Fibroblast of villous mesenchyme (primary cell): ENCODE measurements at regions not wholly inside any gene's neighbourhood (a gene's known extent, or its start where the extent isn't known, plus 50 kb on each side); places are given as distances from the start of the nearest gene placed in this dataset.

Experiments used
- DNase-seq: peaks from one replicate; pipeline ENCODE4 v3.0.0-alpha.2; 2010; ENCODE audit warnings: low read depth
- H3K4me3 ChIP-seq: 2 replicates; pipeline ENCODE4 v1.5.1; 2011; ENCODE audit warnings: low read depth, mild to moderate bottlenecking, low read length
- TF ChIP-seq, protein P1 (sequence below): IDR thresholded peaks from 2 replicates; pipeline ENCODE4 v1.5.1; 2012; ENCODE audit warnings: low read depth, mild to moderate bottlenecking, low read length; ENCODE audit not compliant: insufficient read depth

DNA sequence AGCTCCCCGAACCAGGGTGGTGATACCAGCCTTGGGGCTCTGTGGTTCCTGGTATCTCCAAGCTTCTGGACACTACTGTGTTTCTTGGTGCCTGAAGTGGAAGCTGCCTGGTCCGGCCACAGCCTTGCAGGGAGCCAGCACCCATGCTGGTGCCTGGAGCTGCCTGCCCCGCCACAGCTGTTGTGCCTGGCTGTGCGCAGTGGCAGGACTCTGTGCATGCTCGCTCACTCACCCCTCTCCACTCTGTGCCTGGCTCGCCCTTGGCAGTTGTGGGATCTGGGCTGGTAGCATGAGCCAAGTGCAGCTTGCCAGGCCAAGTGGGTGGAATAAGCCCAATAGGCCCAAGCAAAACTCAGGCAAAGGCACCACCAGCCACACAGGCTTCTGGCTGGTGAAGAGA, 1225.3 kb downstream of the SLITRK5 start:
- DNase-seq, result no peak
- H3K4me3 ChIP-seq, result no peak overlapping the region
- TF ChIP-seq, protein P1, sequence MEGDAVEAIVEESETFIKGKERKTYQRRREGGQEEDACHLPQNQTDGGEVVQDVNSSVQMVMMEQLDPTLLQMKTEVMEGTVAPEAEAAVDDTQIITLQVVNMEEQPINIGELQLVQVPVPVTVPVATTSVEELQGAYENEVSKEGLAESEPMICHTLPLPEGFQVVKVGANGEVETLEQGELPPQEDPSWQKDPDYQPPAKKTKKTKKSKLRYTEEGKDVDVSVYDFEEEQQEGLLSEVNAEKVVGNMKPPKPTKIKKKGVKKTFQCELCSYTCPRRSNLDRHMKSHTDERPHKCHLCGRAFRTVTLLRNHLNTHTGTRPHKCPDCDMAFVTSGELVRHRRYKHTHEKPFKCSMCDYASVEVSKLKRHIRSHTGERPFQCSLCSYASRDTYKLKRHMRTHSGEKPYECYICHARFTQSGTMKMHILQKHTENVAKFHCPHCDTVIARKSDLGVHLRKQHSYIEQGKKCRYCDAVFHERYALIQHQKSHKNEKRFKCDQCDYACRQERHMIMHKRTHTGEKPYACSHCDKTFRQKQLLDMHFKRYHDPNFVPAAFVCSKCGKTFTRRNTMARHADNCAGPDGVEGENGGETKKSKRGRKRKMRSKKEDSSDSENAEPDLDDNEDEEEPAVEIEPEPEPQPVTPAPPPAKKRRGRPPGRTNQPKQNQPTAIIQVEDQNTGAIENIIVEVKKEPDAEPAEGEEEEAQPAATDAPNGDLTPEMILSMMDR, result no peak

DNA sequence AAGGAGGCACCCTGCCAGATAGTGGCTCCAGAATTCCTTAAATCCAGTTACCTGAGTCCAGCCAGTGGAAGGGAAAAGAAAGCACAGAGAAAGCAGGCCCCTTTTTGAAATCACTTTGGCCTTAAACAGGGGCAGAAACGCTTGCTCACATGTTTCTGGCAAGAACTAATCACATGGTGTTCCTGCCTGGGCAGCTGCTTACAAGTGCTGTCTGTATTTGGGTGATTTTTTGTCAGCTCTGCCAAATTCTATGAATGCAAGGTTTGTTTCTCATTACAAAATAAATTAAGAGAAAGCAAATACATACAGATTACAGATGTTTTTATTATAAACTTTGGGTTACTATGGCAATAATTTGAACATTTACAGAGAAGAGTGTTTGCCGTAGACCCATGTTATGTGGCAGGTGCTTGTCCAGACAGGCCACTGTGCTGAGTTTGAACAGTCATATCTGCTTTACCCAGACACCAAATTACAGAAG, 1237.8 kb downstream of the SLITRK5 start:
- TF ChIP-seq, protein P1, result no peak
- no peak overlapping the region for H3K4me3 ChIP-seq
- DNase-seq, result no peak

DNA sequence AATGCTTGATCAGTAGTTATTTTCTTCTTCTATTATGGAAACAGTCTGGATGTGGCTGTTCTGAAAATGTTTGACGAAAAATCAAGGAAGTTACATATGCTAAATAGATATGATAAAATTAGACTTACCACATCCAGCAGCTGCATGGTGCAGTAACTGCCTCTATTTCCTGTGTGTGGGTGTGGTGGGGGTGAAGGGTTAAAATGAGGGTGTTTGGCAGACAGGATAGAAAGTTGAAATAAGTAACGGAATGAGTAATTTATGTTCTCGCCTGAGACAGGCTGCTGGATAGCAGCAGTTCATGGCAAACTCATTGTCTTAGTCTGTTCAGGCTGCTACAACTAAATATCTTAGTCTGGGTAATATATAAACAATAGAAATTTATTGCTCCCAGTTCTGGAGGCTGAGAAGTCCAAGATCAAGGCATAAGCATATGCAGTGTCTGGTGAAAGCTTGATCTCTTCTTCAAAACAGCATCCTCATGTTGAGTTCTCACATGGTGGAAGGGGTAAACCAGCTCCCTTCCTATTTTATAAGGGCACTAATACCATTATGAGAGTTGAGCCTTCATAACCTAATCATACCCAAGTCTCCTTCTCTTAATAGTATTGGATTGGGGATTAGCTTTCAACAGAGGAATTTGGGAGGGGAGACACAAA, 1248.9 kb downstream of the SLITRK5 start:
- no peak overlapping the region for H3K4me3 ChIP-seq
- DNase-seq, result no peak
- TF ChIP-seq, protein P1, result no peak

DNA sequence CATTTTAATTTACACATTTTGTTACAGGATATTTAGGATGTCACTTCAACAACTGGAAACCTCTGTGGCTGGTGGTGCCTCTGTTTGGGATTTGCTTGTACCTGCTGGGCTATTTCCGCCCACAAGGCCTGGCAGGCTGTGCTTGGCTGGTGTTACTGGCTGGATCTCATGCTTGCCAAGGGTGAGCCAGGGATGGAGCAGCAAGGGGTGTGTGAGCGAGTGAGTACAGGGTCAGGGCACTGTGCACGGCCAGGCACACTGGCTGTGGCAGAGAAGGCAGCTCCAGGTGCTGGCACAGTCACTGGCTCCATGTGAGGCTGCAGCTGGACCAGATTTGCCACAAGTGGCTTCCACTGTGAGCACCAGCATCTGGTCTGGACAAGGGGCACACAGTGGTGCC, 1254.8 kb downstream of the SLITRK5 start:
- no peak for DNase-seq
- TF ChIP-seq, protein P1, result no peak
- no peak overlapping the region for H3K4me3 ChIP-seq

DNA sequence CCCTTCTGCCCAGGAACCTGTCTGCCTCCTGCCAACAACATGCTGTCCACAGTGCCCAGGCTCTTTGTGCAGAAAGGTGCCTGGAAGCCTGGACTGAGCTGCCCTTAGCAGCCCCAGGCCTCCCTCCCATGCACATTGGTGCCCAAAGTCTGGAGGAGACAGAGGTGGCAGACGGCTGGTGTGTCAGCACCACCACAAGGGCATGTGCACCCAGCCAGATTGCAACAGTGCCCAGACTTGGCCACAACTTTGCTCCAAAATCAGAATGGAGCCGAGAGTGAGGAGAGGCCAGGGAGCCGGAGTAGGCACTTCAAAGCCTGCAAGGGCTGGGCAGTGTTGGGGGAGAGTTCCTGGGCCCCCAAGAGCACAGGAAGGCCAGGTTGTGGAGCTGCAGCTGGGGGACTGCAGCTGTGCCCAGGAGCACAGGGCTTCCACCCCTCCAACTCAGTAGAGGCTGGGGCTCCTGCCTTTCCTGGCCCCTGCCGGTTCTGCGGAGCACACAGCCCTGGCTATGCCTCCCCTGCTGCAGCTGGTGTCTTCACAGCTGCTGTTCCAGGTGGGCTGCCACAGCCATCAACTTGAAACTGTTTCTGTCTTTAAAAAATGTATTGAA, 1255.8 kb downstream of the SLITRK5 start:
- H3K4me3 ChIP-seq, result no peak overlapping the region
- no peak for DNase-seq
- TF ChIP-seq, protein P1, result no peak

DNA sequence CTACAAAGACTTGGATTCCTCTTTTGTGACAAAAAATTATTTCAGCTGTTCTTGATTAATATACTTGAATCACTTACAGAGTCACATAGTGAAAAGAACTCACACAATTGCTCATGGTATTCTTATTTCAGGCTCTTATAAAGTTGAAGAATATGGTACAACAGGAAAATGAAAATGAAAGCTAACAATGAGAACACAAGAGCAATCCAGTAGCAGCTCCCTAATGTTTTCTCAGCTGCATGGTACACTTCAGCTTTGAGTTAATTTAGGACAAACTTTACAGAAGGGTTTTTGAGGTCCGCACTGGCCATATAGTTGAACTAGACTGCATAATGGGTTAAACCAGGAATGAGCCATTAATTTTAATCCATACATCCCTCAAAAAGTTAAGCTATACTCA, 1261.8 kb downstream of the SLITRK5 start:
- TF ChIP-seq, protein P1, result no peak
- no peak overlapping the region for H3K4me3 ChIP-seq
- no peak for DNase-seq

DNA sequence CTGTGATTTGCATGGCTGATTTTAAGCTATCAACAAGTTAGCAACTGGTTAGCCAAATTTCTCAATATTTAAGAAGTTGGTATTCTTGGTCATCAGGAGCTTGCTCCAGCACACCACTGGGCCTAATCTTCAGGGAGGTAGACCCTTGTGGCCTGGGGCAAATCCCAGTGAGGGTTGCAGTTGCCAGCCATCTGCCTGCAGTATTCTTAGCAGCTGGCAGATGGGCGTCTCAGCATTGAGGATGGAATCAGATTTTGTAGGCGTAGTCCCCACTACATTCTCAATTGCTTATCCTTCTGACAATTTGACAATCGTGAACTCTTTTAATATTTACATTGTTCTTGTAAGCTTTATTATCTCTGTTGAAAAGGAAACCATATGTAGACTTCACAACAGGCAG, 1266.2 kb downstream of the SLITRK5 start:
- H3K4me3 ChIP-seq, result no peak overlapping the region
- TF ChIP-seq, protein P1, result no peak
- no peak for DNase-seq
